A673 (cell line): ENCODE measurements at regions not wholly inside any gene's neighbourhood (a gene's known extent, or its start where the extent isn't known, plus 50 kb on each side); places are given as distances from the start of the nearest gene placed in this dataset.

Experiments
- BruUV-seq: library from RNA; stranded (reverse); fragments of 400-500 nt; replicated peaks from 2 replicates; lab custom pipeline; 2021; lab: Mats Ljungman, UMichigan
- CTCF ChIA-PET: fragments of 300-600 bp; sonication (Branson Sonifier 250); formaldehyde crosslinking; loops from one replicate; lab custom pipeline; 2022; ENCODE audit warnings: antibody characterized with exemption; lab: Charles Lee
- POLR2A ChIA-PET: fragments of 300-600 bp; sonication (Branson Sonifier 250); formaldehyde crosslinking; loops from one replicate; lab custom pipeline; 2022; ENCODE audit warnings: antibody characterized with exemption; ENCODE audit not compliant: low non-redundant PET; lab: Charles Lee
- DNase-seq: peaks from one replicate; pipeline ENCODE4 v3.0.0-alpha.2; 2015; ENCODE audit warnings: low spot score
- H3K27ac ChIP-seq: fragments of 200-600 bp; sonication (generic); 2 replicates; pipeline ENCODE4 v1.5.1; 2016; ENCODE audit warnings: mixed run types, low read depth, mild to moderate bottlenecking, mixed read lengths, antibody characterized with exemption, low read length; ENCODE audit not compliant: poor library complexity, severe bottlenecking
- H3K27me3 ChIP-seq: fragments of 200-600 bp; sonication (generic); replicated peaks from 2 replicates; pipeline ENCODE4 v1.6.1; 2017; ENCODE audit warnings: mixed run types, low read depth, mild to moderate bottlenecking, mixed read lengths, antibody characterized with exemption, low read length; ENCODE audit not compliant: insufficient read depth, poor library complexity
- H3K36me3 ChIP-seq: fragments of 200-600 bp; sonication (generic); 2 replicates; pipeline ENCODE4 v1.6.1; 2016; ENCODE audit warnings: mixed run types, mild to moderate bottlenecking, mixed read lengths, antibody characterized with exemption, low read length; ENCODE audit not compliant: insufficient read depth, poor library complexity, severe bottlenecking
- H3K4me1 ChIP-seq: fragments of 200-600 bp; sonication (generic); 2 replicates; pipeline ENCODE4 v1.6.1; 2017; ENCODE audit warnings: mixed run types, mild to moderate bottlenecking, mixed read lengths, antibody characterized with exemption, low read length; ENCODE audit not compliant: insufficient read depth, poor library complexity, severe bottlenecking
- H3K4me3 ChIP-seq: fragments of 200-600 bp; sonication (generic); 2 replicates; pipeline ENCODE4 v1.5.1; 2016; ENCODE audit warnings: low read depth, mixed run types, mild to moderate bottlenecking, mixed read lengths, low read length; ENCODE audit not compliant: poor library complexity, severe bottlenecking
- H3K9me3 ChIP-seq: fragments of 200-600 bp; sonication (generic); 2 replicates; pipeline ENCODE4 v1.6.1; 2016; ENCODE audit warnings: mixed run types, low read depth, mild to moderate bottlenecking, mixed read lengths, antibody characterized with exemption, low read length; ENCODE audit not compliant: poor library complexity, severe bottlenecking
- EZH2 ChIP-seq: fragments of 200-600 bp; sonication (generic); IDR thresholded peaks from 2 replicates; pipeline ENCODE4 v1.6.1; 2017; ENCODE audit warnings: borderline replicate concordance, low read depth, mild to moderate bottlenecking, mixed read lengths, antibody characterized with exemption, low read length; ENCODE audit not compliant: poor library complexity, severe bottlenecking
- intact Hi-C: fragments of 100-400 bp; cut with micrococcal nuclease; formaldehyde crosslinking; loops from one replicate; pipeline ENCODE4 v1.10.0; 2022; ENCODE audit not compliant: unreplicated experiment
- TF ChIP-seq, protein P1 (sequence below): fragments of 300-800, 200-600 bp; sonication (generic); conservative IDR thresholded peaks from 2 replicates; pipeline ENCODE4 v1.5.1; 2017; ENCODE audit warnings: low read depth, mild to moderate bottlenecking, antibody characterized with exemption, low read length, moderate library complexity, mixed read lengths

GRCh38 chr2:189940913-189941312, 121.6 kb downstream of the MSTN start:
- Histone ChIP-seq H3K4me1 (no peaks in the 10 kb centered on the region), H3K27ac (no peak overlapping the region), H3K9me3 (no peaks in the 10 kb centered on the region), H3K27me3 (no peaks in the 10 kb centered on the region), H3K4me3 (no peak overlapping the region), H3K36me3 (no peaks in the 10 kb centered on the region)
- DNase-seq: no peak
- intact Hi-C loops: no loop called here
- ChIA-PET CTCF (no interaction called here), POLR2A (no interaction called here)
- no TSS peak for BruUV-seq
- TF ChIP-seq, protein P1, sequence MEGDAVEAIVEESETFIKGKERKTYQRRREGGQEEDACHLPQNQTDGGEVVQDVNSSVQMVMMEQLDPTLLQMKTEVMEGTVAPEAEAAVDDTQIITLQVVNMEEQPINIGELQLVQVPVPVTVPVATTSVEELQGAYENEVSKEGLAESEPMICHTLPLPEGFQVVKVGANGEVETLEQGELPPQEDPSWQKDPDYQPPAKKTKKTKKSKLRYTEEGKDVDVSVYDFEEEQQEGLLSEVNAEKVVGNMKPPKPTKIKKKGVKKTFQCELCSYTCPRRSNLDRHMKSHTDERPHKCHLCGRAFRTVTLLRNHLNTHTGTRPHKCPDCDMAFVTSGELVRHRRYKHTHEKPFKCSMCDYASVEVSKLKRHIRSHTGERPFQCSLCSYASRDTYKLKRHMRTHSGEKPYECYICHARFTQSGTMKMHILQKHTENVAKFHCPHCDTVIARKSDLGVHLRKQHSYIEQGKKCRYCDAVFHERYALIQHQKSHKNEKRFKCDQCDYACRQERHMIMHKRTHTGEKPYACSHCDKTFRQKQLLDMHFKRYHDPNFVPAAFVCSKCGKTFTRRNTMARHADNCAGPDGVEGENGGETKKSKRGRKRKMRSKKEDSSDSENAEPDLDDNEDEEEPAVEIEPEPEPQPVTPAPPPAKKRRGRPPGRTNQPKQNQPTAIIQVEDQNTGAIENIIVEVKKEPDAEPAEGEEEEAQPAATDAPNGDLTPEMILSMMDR: no peak
- TF ChIP-seq EZH2: no peak

DNA sequence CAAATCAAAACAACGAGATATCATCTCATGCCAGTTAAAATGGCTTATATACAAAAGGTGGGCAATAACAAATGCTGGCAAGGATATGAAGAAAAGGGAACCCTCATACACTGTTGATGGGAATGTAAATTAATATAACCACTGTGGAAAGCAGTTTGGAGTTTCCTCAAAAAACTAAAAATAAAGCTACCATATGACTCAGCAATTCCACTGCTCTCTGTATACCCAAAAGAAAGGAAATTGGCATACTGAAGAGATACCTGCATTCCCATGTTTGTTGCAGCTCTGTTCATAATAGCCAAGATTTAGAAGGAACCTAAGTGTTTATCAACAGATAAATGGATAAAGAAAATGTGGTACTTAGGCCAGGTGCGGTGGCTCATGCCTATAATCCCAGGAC, 124.8 kb downstream of the MSTN start:
- Histone ChIP-seq H3K27me3 (no peaks in the 10 kb centered on the region), H3K9me3 (no peaks in the 10 kb centered on the region), H3K4me1 (no peaks in the 10 kb centered on the region), H3K4me3 (no peak overlapping the region), H3K27ac (no peak overlapping the region), H3K36me3 (no peaks in the 10 kb centered on the region)
- DNase-seq: no peak
- no TSS peak for BruUV-seq
- CTCF ChIA-PET: no interaction called here
- intact Hi-C loops: no loop called here
- POLR2A ChIA-PET: no interaction called here
- no peak for TF ChIP-seq EZH2
- TF ChIP-seq, protein P1: no peak

- TF ChIP-seq, protein P1: no peak
- no peak for TF ChIP-seq EZH2
- POLR2A ChIA-PET: no interaction called here
- H3K36me3 ChIP-seq: no peaks in the 10 kb centered on the region
- no peak overlapping the region for H3K4me3 ChIP-seq
- H3K4me1 ChIP-seq: no peaks in the 10 kb centered on the region
- CTCF ChIA-PET: no interaction called here
- no peaks in the 10 kb centered on the region for H3K9me3 ChIP-seq
- DNase-seq: no peak
- H3K27ac ChIP-seq: no peak overlapping the region
- H3K27me3 ChIP-seq: no peaks in the 10 kb centered on the region
- intact Hi-C loops: no loop called here
- no TSS peak for BruUV-seq
Measured at GRCh38 chr2:189933911-189934399, 128.6 kb downstream of the MSTN start.
